Aorta (tissue), 5 donors: ENCODE measurements at regions not wholly inside any gene's neighbourhood (a gene's known extent, or its start where the extent isn't known, plus 50 kb on each side); places are given as distances from the start of the nearest gene placed in this dataset.
A peak's percentile ranks its signal among the peaks of the same experiment; 100 is the strongest.

Source experiments
- ATAC-seq: fragments of 200-7000 bp; cut with Tn5 transposase; one replicate; pipeline ENCODE4 v1.9.1; 2022; ENCODE audit warnings: moderate library complexity; ENCODE audit not compliant: low FRiP score
- DNase-seq, 2 donors: peaks; one replicate each; pipeline ENCODE4 v3.0.0-alpha.2; 2020
- H3K27ac ChIP-seq, 2 donors: one replicate each; pipeline ENCODE4 v1.5.1; 2013; ENCODE audit warnings: low read length in 2 of 2, mild to moderate bottlenecking in 2 of 2, moderate library complexity in 2 of 2, control low read depth in 1 of 2, inconsistent platforms in 1 of 2, low read depth in 1 of 2
- H3K27me3 ChIP-seq, 2 donors: one replicate each; pipeline ENCODE4 v1.6.1; 2013; ENCODE audit warnings: control low read depth in 1 of 2, low read length in 1 of 2, mild to moderate bottlenecking in 1 of 2, moderate library complexity in 1 of 2; ENCODE audit not compliant: insufficient read depth in 2 of 2, control insufficient read depth in 1 of 2
- H3K36me3 ChIP-seq, 2 donors: one replicate each; pipeline ENCODE4 v1.6.1; 2013; ENCODE audit warnings: control low read depth in 1 of 2, low read length in 1 of 2, mild to moderate bottlenecking in 1 of 2; ENCODE audit not compliant: insufficient read depth in 2 of 2, control insufficient read depth in 1 of 2
- H3K4me1 ChIP-seq, 2 donors: one replicate each; pipeline ENCODE4 v1.6.1; 2013; ENCODE audit warnings: low read length in 2 of 2, control low read depth in 1 of 2, mild to moderate bottlenecking in 1 of 2, moderate library complexity in 1 of 2; ENCODE audit not compliant: insufficient read depth in 2 of 2, control insufficient read depth in 1 of 2
- H3K4me3 ChIP-seq, 2 donors: one replicate each; pipeline ENCODE4 v1.5.1; 2013; ENCODE audit warnings: low read length in 2 of 2, control low read depth in 1 of 2, mild to moderate bottlenecking in 1 of 2
- H3K9me3 ChIP-seq: one replicate; pipeline ENCODE4 v1.6.1; 2013; ENCODE audit warnings: mild to moderate bottlenecking, low read length; ENCODE audit not compliant: control insufficient read depth
- whole genome bisulfite sequencing, 2 donors: extraction: QIAGEN DNeasy Blood & Tissue Kit; methylation state at CpG; one replicate each; pipeline ENCODE4 v1.1.7; 2013; 5-methylcytosine and 5-hydroxymethylcytosine counted together
- intact Hi-C, 2 donors: fragments of 100-400 bp; cut with DNase I; formaldehyde crosslinking; loops; one replicate each; pipeline versions ENCODE4 v1.14.2 to v1.15.0; 2022
- donor health status: healthy with polysubstance abuse.
- donor health status: Bipolar disorder and iron deficiency.
- donor health status: DM: no; HTN: no; CAD: no.
- donor health status: DM: no; HTN: no; CAD: no.
- donor health status: DM: yes; HTN: yes; CAD: no.

GRCh38 chr2:239462671-239463506 is 62.1 kb upstream of the HDAC4 start:
- DNase-seq (peak; percentile 40 to 60), ATAC-seq (no peak)
- intact Hi-C loops = loop anchor here in 1 of 2 donors (10.0 kb wide), 1 partner anchor 562 kb away; the partner anchor contains the start of gene NDUFA10
- 80 to 81% methylated on average over 19 of the region's 19 CpGs for WGBS, 2 donors
- no peaks in the 10 kb centered on the region for H3K9me3 ChIP-seq
- no peak overlapping the region for H3K4me3 ChIP-seq
- no peaks in the 10 kb centered on the region for H3K4me1 ChIP-seq
- no peaks in the 10 kb centered on the region for H3K27me3 ChIP-seq
- H3K36me3 ChIP-seq = no peaks in the 10 kb centered on the region
- H3K27ac ChIP-seq = no peak overlapping the region

- Histone ChIP-seq H3K36me3 (no peaks in the 10 kb centered on the region), H3K27me3 (no peaks in the 10 kb centered on the region), H3K4me1 (no peaks in the 10 kb centered on the region), H3K27ac (no peak overlapping the region), H3K4me3 (no peak overlapping the region), H3K9me3 (no peaks in the 10 kb centered on the region)
- intact Hi-C loops = loop anchor here in 1 of 2 donors (10.0 kb wide), 1 partner anchor 563 kb away; the partner anchor contains the start of gene NDUFA10
- 95 to 97% methylated on average over 7 of the region's 7 CpGs for WGBS, 2 donors
- peak in 1 of 2 donors; percentile 17 for DNase-seq
- ATAC-seq = no peak
Measured at GRCh38 chr2:239462191-239462515, 61.3 kb upstream of the HDAC4 start.

GRCh38 chr2:239461291-239462190 is 60.7 kb upstream of the HDAC4 start:
- no peaks in the 10 kb centered on the region for H3K9me3 ChIP-seq
- H3K4me3 ChIP-seq = no peak overlapping the region
- WGBS, 2 donors = 87 to 88% methylated on average over 19 of the region's 19 CpGs
- no peaks in the 10 kb centered on the region for H3K27me3 ChIP-seq
- ATAC-seq (no peak), DNase-seq (peak in 1 of 2 donors; percentile 42)
- no peaks in the 10 kb centered on the region for H3K36me3 ChIP-seq
- no peak overlapping the region for H3K27ac ChIP-seq
- H3K4me1 ChIP-seq = no peaks in the 10 kb centered on the region
- intact Hi-C loops = loop anchor here in 1 of 2 donors (10.0 kb wide), 1 partner anchor 563 kb away; the partner anchor contains the start of gene NDUFA10

GRCh38 chr2:239460780-239461179 is 60.0 kb upstream of the HDAC4 start:
- Histone ChIP-seq H3K4me3 (no peak overlapping the region), H3K4me1 (no peaks in the 10 kb centered on the region), H3K27ac (no peak overlapping the region), H3K36me3 (no peaks in the 10 kb centered on the region), H3K27me3 (no peaks in the 10 kb centered on the region), H3K9me3 (no peaks in the 10 kb centered on the region)
- WGBS, 2 donors = 54 to 62% methylated on average over 5 of the region's 5 CpGs
- no peak for DNase-seq
- intact Hi-C loops = loop anchor here in 1 of 2 donors (10.0 kb wide), 1 partner anchor 564 kb away; the partner anchor contains the start of gene NDUFA10
- ATAC-seq = no peak

GRCh38 chr2:239459606-239460005 is 58.8 kb upstream of the HDAC4 start:
- no peaks in the 10 kb centered on the region for H3K36me3 ChIP-seq
- H3K9me3 ChIP-seq = no peaks in the 10 kb centered on the region
- H3K27me3 ChIP-seq = no peaks in the 10 kb centered on the region
- no peak overlapping the region for H3K4me3 ChIP-seq
- DNase-seq (no peak), ATAC-seq (no peak)
- intact Hi-C loops = loop anchor here in 1 of 2 donors (10.0 kb wide), 1 partner anchor 565 kb away; the partner anchor contains the start of gene NDUFA10
- no peak overlapping the region for H3K27ac ChIP-seq
- 76 to 81% methylated on average over 10 of the region's 10 CpGs for WGBS, 2 donors
- H3K4me1 ChIP-seq = no peaks in the 10 kb centered on the region

- H3K36me3 ChIP-seq = no peaks in the 10 kb centered on the region
- ATAC-seq = no peak
- H3K4me1 ChIP-seq = no peaks in the 10 kb centered on the region
- no peak for DNase-seq
- H3K4me3 ChIP-seq = no peak overlapping the region
- no peaks in the 10 kb centered on the region for H3K27me3 ChIP-seq
- H3K27ac ChIP-seq = no peak overlapping the region
- intact Hi-C loops = no loop called here
- no peaks in the 10 kb centered on the region for H3K9me3 ChIP-seq
- 94% methylated on average over 6 of the region's 6 CpGs for WGBS, 2 donors
Measured at GRCh38 chr2:239459056-239459455, 58.2 kb upstream of the HDAC4 start.

GRCh38 chr2:239457586-239458445 is 57.0 kb upstream of the HDAC4 start:
- H3K36me3 ChIP-seq = no peaks in the 10 kb centered on the region
- no peaks in the 10 kb centered on the region for H3K9me3 ChIP-seq
- 91 to 92% methylated on average over 17 of the region's 17 CpGs for WGBS, 2 donors
- DNase-seq (no peak), ATAC-seq (no peak)
- H3K27ac ChIP-seq = no peak overlapping the region
- no peak overlapping the region for H3K4me3 ChIP-seq
- no peaks in the 10 kb centered on the region for H3K4me1 ChIP-seq
- no peaks in the 10 kb centered on the region for H3K27me3 ChIP-seq
- intact Hi-C loops = no loop called here

GRCh38 chr2:239456940-239457339 is 56.1 kb upstream of the HDAC4 start:
- intact Hi-C loops = no loop called here
- no peaks in the 10 kb centered on the region for H3K4me1 ChIP-seq
- WGBS, 2 donors = 86% methylated on average over 5 of the region's 5 CpGs
- ATAC-seq = no peak
- no peaks in the 10 kb centered on the region for H3K9me3 ChIP-seq
- DNase-seq = no peak
- no peak overlapping the region for H3K4me3 ChIP-seq
- H3K27me3 ChIP-seq = no peaks in the 10 kb centered on the region
- no peaks in the 10 kb centered on the region for H3K36me3 ChIP-seq
- no peak overlapping the region for H3K27ac ChIP-seq
